Dermis microvascular lymphatic vessel endothelial cell (primary cell): ENCODE measurements at regions not wholly inside any gene's neighbourhood (a gene's known extent, or its start where the extent isn't known, plus 50 kb on each side); places are given as distances from the start of the nearest gene placed in this dataset.

ENCODE experiments used
- DNase-seq, 2 donors: peaks; one replicate each; pipeline versions ENCODE4 v3.0.0 to v3.0.0-alpha.2; 2010; ENCODE audit warnings: low read depth in 2 of 2

GRCh38 chr1:5502311-5503194, 489.7 kb downstream of the NPHP4 start:
- no peak for DNase-seq

GRCh38 chr1:5501206-5501930, 490.9 kb downstream of the NPHP4 start:
- no peak for DNase-seq

DNA sequence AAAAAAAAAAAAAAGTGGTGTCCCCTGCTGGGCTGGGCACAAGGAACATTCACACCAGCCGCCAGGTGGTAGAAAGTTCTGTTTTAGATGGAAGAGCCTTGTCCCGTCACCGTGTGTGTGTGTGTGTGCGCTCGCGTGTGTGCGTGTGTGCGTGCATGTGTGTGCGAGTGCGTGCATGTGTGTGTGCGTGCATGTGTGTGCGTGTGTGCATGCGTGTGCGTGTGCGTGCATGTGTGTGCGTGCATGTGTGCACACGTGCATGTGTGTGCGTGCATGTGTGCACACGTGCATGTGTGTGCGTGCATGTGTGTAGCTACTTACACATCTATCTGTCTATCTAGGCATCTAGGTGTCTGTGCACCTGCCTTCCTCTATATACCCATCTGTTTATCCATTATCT, 491.7 kb downstream of the NPHP4 start:
- DNase-seq: no peak

DNA sequence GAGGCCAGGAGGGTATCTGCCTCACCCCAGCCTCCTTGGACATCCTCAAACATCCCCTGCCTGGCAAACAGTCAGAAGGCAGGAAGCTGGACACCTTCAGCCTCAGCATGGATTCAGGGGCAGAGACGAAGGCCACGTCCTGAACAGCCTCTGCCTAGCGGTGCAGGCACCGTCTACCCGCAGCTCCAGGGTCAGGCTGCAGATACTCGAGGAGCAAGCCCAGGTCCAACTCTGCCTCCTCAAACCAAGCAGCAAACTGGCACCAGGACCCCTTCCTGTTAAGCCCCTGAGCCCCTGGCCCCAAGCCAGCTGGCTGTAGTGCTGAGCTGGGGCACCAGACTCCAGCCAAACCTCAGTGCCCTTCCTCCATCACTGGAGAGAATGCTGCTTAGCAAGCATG, 494.7 kb downstream of the NPHP4 start:
- no peak for DNase-seq

DNA sequence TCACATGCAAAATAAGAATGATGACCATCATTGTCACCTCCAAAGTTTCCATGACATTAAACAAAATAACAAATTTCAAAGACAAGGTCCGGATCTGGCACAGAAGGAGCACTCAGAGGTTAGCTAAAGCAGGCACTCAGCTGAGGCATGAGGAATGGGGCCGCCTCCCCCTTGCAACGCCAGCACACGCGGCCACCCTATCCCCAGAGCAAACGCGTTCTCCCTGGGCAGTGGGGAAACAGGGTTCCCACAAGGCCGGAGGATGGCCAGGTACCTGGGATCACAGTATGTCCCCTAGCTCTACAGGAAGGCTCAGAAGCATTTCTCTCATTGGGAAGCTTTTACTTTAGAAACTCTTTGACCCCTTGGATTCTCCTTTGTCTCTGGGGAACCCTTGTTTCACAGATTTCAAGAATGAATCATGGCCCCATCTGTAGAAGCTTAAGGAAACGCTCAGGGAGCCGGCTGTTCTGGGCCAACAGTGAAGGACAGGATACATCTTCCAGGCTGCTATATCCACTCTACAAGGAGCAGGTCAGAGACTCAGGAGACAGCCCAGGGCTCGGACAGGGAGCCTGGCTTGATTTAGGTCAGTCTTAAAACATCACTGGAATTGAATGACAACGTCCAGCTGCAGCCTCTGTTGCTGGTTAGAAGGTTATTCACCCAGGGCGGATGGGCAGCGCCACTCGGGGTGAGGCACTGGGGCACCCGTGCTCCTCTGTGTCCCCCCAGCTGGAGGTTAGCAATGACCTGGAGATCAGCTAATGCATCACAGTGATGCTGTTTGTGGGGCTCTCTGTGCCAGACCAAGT, 496.4 kb downstream of the NPHP4 start:
- DNase-seq: no peak

GRCh38 chr1:5494518-5494917, 497.7 kb downstream of the NPHP4 start:
- DNase-seq: no peak

GRCh38 chr1:5493851-5494311, 498.3 kb downstream of the NPHP4 start:
- no peak for DNase-seq

- DNase-seq: no peak
Observed at GRCh38 chr1:5493275-5493674, 498.9 kb downstream of the NPHP4 start.

GRCh38 chr1:5492846-5493245, 499.4 kb downstream of the NPHP4 start:
- DNase-seq: no peak

DNA sequence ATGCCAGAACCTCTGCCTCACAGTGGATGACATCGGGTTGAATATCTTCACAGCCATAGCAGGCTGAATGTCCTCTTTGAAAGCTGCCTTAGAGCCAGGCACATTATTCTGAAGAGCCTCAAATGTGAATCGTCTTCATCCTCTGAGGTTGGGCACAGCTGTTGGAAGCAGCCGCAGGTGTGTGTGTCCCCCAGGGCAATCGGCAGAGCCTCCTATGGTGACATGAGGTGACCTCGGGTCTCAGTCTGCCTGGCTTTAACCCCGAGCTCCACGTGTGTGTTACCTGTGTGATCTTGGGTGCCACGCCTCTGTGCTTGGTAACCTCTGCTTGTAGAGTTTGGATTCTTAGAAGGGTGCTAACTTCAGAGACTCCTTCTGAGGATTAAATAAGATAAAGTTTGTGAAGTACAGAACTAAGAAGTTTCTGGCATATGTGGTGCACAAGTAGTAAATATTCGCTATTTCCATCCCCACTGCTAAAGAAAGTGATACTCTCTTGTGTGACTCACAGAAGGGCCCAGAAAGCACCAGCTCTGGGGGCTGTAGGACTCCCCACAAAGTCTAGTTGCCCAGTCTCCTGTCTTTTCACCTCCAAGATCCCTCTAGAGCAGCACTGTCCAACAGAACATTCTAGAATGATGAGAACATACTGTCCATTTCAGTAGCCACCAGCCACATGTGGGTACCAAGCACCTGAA, 500.9 kb downstream of the NPHP4 start:
- no peak for DNase-seq

DNA sequence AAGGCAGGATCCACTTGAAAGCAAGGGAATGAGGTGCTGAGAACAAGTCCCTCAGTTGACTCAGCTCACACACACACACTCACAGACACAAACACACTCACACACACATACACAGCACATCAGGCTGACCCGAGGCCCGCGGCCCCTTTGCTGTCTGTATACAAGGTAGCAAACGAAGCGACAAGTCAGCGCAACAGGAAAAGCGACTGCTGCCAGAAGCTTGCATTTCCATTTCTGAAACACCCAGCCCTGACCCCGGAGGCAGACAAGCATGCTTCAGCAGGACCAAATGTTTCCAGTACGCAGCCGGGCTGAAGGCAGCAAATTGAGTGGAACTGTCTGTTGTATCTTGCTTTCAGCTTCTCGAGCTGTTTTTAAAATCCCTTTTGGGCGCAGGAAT, 501.6 kb downstream of the NPHP4 start:
- no peak for DNase-seq

- DNase-seq: no peak
Observed at GRCh38 chr1:5488448-5488847, 503.8 kb downstream of the NPHP4 start.

GRCh38 chr1:5485968-5486696, 506.1 kb downstream of the NPHP4 start:
- no peak for DNase-seq

- DNase-seq: no peak
Observed at GRCh38 chr1:5485436-5485835, 506.8 kb downstream of the NPHP4 start.

DNA sequence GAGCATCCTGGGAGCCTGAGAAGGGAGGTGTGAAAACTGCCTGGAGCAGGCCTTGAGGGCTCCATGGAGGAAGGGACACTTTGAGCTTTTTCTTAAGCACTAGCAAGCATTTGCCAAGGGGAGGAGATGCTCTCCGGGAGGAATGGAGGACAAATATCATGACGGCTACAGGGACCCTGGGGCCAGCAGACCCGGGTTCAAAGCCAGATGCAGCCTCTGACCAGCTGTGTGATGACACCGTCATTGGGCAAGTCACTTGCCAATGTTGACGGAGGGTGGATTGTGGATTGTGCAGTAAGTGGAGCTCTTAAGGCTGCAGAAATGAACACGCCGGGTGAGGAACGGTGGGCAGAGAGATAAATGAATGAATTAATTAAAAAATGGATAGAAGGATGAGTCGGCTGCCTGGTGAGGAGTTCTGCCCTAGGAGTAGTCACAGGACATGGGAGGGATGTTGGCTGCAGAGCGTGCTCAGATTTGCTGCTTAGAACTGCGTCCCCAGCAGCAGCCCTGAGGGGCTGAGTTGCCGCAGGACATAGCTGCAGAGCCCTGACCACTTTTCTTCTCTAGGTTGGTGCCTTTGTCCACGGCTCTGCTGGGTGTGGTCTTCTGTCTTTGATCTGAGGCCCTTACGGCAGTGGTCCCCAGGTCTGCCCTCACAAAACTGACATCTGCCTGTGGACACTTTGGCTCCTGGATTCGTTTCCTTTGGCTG, 507.6 kb downstream of the NPHP4 start:
- DNase-seq: no peak

DNA sequence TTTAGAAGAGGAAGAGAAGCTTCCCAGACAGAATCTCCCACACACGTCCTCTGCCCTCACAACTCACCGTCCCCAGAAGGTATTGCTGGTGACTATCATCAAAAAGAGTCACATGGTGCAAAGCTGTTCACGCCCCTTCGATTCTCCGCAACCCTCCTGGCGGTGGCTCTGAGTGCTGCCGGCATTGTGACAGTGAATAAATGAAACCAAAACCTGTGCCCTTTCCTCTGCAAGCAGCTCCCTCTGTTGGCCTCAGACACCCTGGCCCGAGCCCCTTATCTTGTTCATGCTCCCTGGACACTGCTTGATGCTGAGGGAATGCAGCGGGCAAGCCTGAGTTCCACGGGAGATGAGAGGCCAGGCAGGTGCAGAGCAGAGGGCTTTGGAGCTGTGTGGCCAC, 510.3 kb downstream of the NPHP4 start:
- no peak for DNase-seq

DNA sequence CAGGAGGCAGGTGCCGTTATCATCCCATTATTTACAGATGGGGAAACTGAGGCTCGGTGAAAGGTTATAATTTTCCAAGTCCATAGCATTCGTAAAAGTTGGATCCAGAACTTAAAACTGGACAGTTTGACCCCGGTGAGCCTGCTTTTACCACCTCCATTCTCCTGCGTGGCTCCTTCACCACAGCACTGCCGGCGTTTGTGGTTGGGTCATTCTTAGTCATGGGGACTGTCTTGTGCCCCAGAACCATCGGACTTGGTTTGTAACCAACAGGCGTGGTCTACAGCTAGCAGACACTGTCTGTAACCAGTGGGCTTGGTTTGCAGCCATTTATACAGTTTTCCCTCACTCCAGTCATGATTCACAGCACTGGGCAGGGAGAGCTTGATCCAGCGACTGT, 511.3 kb downstream of the NPHP4 start:
- no peak for DNase-seq

GRCh38 chr1:5479876-5480646, 512.2 kb downstream of the NPHP4 start:
- DNase-seq: no peak

- no peak for DNase-seq
Observed at GRCh38 chr1:5478961-5479360, 513.3 kb downstream of the NPHP4 start.
